Parathyroid adenoma (tissue), 2 donors: ENCODE measurements at regions not wholly inside any gene's neighbourhood (a gene's known extent, or its start where the extent isn't known, plus 50 kb on each side); places are given as distances from the start of the nearest gene placed in this dataset.

Experiments
- H2AFZ ChIP-seq: fragments of 300-600 bp; sonication (generic); one replicate; pipeline ENCODE4 v1.7.0; 2017; ENCODE audit warnings: antibody characterized with exemption, mild to moderate bottlenecking
- H3K27ac ChIP-seq: fragments of 300-600 bp; sonication (generic); one replicate; pipeline ENCODE4 v1.7.0; 2017
- H3K27me3 ChIP-seq: fragments of 300-600 bp; sonication (generic); one replicate; pipeline ENCODE4 v1.7.0; 2017; ENCODE audit warnings: low read length; ENCODE audit not compliant: control insufficient read depth, insufficient read depth
- H3K36me3 ChIP-seq: fragments of 300-600 bp; sonication (generic); one replicate; pipeline ENCODE4 v1.7.0; 2017; ENCODE audit warnings: low read length; ENCODE audit not compliant: control insufficient read depth, insufficient read depth
- H3K4me1 ChIP-seq: fragments of 300-600 bp; sonication (generic); one replicate; pipeline ENCODE4 v1.7.0; 2017; ENCODE audit warnings: control low read depth
- H3K4me2 ChIP-seq: fragments of 300-600 bp; sonication (generic); one replicate; pipeline ENCODE4 v1.7.0; 2017; ENCODE audit warnings: low read length
- H3K4me3 ChIP-seq: fragments of 300-600 bp; sonication (generic); one replicate; pipeline ENCODE4 v1.7.0; 2017; ENCODE audit warnings: low read depth, low read length
- H3K79me2 ChIP-seq: fragments of 300-600 bp; sonication (generic); one replicate; pipeline ENCODE4 v1.7.0; 2017; ENCODE audit warnings: control low read depth
- H3K9ac ChIP-seq: fragments of 300-600 bp; sonication (generic); one replicate; pipeline ENCODE4 v1.7.0; 2017; ENCODE audit warnings: mild to moderate bottlenecking
- H3K9me3 ChIP-seq: fragments of 300-600 bp; sonication (generic); one replicate; pipeline ENCODE4 v1.7.0; 2017; ENCODE audit warnings: low read length; ENCODE audit not compliant: control insufficient read depth
- TF ChIP-seq, protein P1 (sequence below): fragments of 300-600 bp; sonication (generic); IDR thresholded peaks from one replicate; pipeline ENCODE4 v1.7.0; 2017; ENCODE audit warnings: antibody characterized with exemption, mild to moderate bottlenecking
- donor health status: primary hyperparathyroidism.

DNA sequence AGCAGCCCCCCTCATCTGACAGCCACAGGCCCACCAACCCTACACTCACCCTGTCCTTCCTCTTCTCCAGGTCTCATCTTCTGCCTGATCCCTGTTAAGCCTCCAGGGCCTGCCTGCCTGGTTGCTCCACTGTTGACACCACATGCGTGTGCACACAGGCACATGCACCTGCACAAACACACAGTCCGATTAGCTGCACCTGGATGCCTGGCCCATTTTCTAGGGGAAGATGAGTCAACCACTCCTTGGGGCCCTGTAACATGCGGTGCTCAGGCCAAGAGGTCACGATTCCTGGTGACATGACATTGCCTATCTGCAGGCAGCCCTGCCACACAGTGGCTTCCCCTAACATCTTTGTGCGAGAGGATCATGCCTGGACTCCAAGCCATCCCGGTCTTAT, 498.4 kb downstream of the BCOR start:
- Histone ChIP-seq H3K79me2 (no peaks in the 10 kb centered on the region), H3K4me3 (no peak overlapping the region), H3K27me3 (no peaks in the 10 kb centered on the region), H3K27ac (no peak overlapping the region), H3K9me3 (no peaks in the 10 kb centered on the region), H3K4me1 (no peaks in the 10 kb centered on the region), H3K36me3 (no peaks in the 10 kb centered on the region), H3K9ac (no peak overlapping the region), H2AFZ (no peak overlapping the region), H3K4me2 (no peak overlapping the region)
- TF ChIP-seq, protein P1, sequence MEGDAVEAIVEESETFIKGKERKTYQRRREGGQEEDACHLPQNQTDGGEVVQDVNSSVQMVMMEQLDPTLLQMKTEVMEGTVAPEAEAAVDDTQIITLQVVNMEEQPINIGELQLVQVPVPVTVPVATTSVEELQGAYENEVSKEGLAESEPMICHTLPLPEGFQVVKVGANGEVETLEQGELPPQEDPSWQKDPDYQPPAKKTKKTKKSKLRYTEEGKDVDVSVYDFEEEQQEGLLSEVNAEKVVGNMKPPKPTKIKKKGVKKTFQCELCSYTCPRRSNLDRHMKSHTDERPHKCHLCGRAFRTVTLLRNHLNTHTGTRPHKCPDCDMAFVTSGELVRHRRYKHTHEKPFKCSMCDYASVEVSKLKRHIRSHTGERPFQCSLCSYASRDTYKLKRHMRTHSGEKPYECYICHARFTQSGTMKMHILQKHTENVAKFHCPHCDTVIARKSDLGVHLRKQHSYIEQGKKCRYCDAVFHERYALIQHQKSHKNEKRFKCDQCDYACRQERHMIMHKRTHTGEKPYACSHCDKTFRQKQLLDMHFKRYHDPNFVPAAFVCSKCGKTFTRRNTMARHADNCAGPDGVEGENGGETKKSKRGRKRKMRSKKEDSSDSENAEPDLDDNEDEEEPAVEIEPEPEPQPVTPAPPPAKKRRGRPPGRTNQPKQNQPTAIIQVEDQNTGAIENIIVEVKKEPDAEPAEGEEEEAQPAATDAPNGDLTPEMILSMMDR = no peak

DNA sequence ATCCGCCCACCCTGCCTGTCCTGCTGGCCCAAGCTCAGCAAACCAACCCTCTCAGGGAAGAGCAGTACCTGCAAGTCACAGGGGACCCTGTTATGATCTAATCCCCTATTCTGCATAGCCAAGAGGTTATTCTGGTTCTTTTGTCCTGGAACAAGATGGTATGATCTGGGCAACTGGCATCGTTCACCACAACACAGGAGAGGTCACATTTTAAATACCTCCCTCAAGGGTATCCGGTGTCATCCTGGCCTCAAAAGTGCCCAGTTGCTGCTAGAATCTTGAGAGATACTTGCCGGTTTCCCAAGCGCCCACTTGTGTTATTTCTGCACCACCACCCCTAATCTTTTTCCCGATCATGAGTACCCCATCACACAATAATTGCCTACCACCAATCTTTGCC, 497.5 kb downstream of the BCOR start:
- H3K9ac ChIP-seq = no peak overlapping the region
- no peaks in the 10 kb centered on the region for H3K4me1 ChIP-seq
- no peak overlapping the region for H3K4me3 ChIP-seq
- H3K27me3 ChIP-seq = no peaks in the 10 kb centered on the region
- H3K4me2 ChIP-seq = no peak overlapping the region
- H3K79me2 ChIP-seq = no peaks in the 10 kb centered on the region
- TF ChIP-seq, protein P1 = no peak
- no peaks in the 10 kb centered on the region for H3K36me3 ChIP-seq
- H2AFZ ChIP-seq = no peak overlapping the region
- no peaks in the 10 kb centered on the region for H3K9me3 ChIP-seq
- H3K27ac ChIP-seq = no peak overlapping the region

DNA sequence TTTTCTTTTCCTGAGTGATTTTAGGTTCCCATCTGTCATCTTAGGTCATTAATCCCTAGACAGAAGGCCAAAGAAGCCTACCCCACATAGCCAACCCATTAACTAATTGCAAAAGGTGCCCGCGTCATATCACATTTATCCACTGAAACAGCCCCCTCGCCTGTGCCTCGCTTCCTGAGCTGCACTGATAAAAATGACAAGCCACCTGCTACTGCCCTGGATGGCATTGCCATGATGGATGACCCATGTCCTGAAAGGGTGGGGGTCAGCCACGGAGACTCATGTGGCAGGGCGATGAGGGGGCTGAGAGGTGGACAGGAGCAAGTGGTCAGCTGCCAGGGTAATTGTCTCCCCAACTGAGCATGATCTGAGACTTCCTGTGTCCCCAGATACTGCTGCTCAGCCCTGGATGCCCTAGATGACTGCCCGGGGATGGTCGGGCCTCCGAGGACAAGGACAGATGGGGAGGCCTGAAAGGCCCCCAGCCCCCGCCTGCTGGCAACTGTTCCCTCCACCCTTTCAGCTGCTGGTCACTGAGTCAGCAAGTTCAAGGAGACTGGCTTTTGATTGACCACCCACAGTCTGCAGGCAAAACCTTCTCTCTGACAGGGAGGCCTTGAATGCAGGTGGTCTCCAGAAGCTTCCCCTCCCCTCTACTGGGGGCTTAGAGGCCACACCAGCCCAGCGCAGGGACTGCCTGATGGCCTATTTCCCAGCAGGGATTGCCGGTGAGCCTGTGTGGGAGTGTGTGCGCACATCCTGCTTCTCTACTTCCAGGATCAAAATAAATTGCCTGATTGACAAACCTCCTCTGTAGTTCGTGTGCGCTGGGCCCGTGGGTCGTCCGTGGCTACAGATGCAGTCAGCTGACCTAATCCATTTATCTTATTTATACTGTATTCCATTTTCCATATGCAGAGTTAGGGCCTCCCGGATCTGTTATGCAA, 496.3 kb downstream of the BCOR start:
- H3K27ac ChIP-seq = no peak overlapping the region
- no peak overlapping the region for H2AFZ ChIP-seq
- no peaks in the 10 kb centered on the region for H3K27me3 ChIP-seq
- H3K79me2 ChIP-seq = no peaks in the 10 kb centered on the region
- no peak overlapping the region for H3K4me3 ChIP-seq
- no peaks in the 10 kb centered on the region for H3K9me3 ChIP-seq
- no peak overlapping the region for H3K9ac ChIP-seq
- no peak overlapping the region for H3K4me2 ChIP-seq
- TF ChIP-seq, protein P1 = no peak
- no peaks in the 10 kb centered on the region for H3K4me1 ChIP-seq
- no peaks in the 10 kb centered on the region for H3K36me3 ChIP-seq

DNA sequence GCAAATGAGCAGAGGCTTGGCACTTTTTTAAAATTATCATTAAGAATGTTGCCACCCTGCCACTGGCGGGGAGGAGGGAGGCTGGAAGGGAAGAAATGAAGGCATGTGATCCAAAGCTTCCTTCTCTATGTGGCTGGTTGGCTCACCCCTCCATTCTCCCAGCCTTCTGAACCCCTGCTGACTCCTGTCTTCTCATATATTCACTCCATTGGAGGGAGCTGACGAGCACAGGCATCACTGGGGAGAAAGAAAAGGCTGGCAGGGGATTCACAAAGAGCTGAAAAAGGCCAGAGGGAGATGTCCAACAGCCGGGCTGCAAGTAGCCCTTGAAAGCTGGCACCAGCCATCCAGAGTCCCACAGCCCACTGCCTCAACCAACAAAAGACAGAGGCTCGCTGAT, 495.6 kb downstream of the BCOR start:
- H3K4me1 ChIP-seq = no peaks in the 10 kb centered on the region
- no peak overlapping the region for H3K4me2 ChIP-seq
- H3K27ac ChIP-seq = no peak overlapping the region
- no peaks in the 10 kb centered on the region for H3K27me3 ChIP-seq
- no peaks in the 10 kb centered on the region for H3K79me2 ChIP-seq
- H3K4me3 ChIP-seq = no peak overlapping the region
- no peak overlapping the region for H2AFZ ChIP-seq
- TF ChIP-seq, protein P1 = no peak
- no peaks in the 10 kb centered on the region for H3K36me3 ChIP-seq
- no peaks in the 10 kb centered on the region for H3K9me3 ChIP-seq
- no peak overlapping the region for H3K9ac ChIP-seq

DNA sequence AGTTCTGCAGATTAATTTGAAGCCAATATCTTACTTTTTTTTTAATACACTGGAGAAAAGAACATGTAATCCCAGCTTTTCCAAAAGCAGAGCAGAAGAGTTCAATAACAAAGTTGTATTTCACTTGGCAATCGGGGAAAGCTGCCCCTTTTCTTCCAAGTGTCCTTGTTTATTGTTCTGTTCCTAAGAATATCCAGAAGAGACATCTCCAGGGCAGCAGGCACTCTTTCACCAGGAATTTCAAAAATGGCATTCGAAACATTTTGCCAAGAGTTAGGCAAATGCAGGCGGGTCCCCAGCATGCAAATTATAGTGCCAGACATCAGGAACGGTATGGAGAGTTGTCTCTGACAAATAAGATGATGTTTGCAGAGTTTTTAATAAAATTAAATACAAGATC, 494.5 kb downstream of the BCOR start:
- no peak overlapping the region for H3K9ac ChIP-seq
- no peaks in the 10 kb centered on the region for H3K79me2 ChIP-seq
- no peaks in the 10 kb centered on the region for H3K27me3 ChIP-seq
- no peaks in the 10 kb centered on the region for H3K9me3 ChIP-seq
- H3K4me2 ChIP-seq = no peak overlapping the region
- no peaks in the 10 kb centered on the region for H3K36me3 ChIP-seq
- H3K4me1 ChIP-seq = no peaks in the 10 kb centered on the region
- H3K4me3 ChIP-seq = no peak overlapping the region
- no peak overlapping the region for H2AFZ ChIP-seq
- TF ChIP-seq, protein P1 = no peak
- H3K27ac ChIP-seq = no peak overlapping the region
